ENCODE measurements at regions not wholly inside any gene's neighbourhood (a gene's known extent, or its start where the extent isn't known, plus 50 kb on each side); places are given as distances from the start of the nearest gene placed in this dataset.
"Not testable (repeated sequence)": the region's sequence is repeated elsewhere in the genome, so short reads cannot be mapped to it uniquely, and the experiment has no call there.

- not testable (repeated sequence) for DNase-seq
Observed at GRCh38 chr15:84421513-84422181, 179.2 kb upstream of the ZSCAN2 start.

DNA sequence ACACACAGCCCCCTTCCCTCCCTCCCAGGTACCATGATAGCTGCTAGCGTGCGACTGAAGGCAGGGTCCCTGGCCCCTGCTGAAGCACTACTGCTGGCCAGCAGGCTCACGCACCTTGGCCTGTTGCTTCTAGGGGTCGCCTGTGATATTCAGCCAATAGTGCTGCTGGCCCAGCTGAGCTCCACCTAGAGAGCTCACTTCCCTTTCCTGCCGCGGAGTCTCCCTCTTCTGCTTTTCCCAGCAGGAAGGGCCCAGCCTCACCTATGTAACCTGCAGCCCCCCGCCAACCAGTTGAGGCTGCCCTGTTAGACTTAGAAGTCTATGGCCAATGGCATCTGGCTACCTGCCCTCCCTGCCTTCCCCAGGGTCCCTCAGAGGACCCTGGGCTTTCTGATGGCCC, 175.5 kb upstream of the ZSCAN2 start:
- not testable (repeated sequence) for DNase-seq

DNA sequence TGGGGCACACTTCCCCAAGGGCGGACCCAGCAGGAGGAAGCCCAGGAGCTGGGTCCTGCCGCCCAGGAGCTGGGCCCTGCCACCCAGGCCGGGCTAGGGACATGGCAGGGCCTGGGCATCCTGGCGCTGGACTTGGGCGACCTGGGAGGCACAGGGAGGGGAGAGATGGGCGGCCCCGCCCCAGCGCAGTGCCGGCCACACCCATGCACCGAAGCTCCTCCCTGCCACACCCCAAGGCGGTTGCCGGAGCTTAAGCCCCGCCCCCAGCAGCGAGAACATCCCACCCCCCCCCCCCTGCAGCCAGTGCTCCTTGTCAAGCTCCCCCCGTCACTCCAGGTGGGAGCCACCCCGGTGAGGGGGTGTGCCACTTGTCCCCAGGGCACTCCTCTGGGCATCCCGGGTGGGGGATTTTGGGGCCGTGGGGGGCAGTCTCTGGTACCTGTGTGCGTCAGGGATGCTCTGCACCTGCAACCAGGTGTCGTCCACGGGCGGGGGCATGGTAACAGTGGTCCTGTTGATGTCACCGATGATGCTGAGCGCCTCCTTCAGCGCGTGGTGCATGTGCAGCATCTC, 127.4 kb upstream of the ZSCAN2 start:
- not testable (repeated sequence) for DNase-seq

DNA sequence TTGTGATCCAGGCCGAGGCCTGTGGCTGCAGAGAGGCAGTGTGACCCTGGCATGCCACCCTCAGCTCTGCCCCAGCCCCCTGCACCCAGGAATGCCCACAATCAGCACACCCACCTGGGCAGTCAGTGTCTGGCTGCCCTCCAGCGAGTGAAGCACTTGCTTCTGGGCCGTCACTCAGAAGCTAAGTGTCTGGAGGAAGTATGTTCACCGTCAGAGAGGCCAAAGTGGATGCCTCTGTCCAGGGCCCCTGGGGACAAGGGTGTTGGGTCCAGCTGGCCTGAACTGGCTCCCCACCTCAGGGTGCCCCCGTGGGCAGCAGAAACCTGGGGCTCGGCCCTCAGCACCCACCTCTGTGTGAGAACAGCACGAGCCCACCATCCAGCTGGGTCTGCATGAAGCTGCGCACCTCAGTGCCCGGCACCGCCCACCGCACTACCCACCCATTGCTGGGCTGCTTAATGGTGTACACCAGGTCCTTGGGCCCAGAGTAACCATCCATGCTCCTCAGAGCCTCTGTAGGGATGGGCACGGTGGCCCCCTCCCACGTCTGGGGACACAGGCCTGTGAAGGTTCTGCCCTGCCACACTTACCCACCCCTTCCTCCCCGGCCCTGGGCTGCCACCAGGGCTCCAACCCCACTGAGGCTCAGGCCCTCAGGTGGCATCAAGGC, 124.3 kb upstream of the ZSCAN2 start:
- not testable (repeated sequence) for DNase-seq

DNA sequence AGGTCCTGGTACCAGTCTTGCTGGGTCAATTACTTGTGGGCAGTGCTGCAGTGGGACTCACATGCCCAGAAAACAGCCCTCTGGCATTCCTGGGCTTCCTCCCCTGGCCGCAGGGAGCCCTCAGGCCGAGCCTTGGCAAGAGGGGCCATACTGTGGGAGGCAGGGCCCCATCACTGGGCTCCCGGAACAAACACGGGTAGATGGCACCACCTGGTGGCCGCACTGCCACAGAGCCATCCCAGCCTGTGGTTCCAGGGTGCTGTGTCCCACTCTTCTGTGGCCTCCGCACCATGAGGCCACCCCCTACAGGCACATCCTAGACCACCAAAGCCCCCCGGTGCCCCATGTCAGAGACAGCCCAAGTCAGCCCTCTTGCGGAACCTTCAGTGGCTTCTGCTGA, 123.3 kb upstream of the ZSCAN2 start:
- DNase-seq, result not testable (repeated sequence)

- DNase-seq, result not testable (repeated sequence)
Observed at GRCh38 chr15:84480174-84480681, 120.6 kb upstream of the ZSCAN2 start.

DNA sequence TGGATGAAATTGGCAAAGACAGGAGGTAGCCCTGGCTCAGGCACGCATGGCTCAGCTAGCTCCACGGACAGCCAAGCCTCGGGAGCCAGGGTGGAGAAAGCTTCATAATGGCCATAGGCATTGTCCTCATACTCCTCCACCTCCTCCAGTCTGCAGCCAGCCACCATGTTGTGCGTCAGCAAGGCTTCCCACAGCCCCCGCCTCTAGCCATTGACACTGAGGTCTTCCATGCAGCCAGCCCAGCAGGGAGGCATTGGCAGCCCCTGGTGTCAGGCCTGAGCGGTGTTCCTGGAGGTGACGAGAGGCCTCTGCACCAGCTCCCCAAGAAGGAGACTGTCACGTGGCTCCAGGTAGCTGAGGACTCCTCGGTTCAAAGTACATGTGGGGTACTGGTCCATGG, 117.0 kb upstream of the ZSCAN2 start:
- not testable (repeated sequence) for DNase-seq

DNA sequence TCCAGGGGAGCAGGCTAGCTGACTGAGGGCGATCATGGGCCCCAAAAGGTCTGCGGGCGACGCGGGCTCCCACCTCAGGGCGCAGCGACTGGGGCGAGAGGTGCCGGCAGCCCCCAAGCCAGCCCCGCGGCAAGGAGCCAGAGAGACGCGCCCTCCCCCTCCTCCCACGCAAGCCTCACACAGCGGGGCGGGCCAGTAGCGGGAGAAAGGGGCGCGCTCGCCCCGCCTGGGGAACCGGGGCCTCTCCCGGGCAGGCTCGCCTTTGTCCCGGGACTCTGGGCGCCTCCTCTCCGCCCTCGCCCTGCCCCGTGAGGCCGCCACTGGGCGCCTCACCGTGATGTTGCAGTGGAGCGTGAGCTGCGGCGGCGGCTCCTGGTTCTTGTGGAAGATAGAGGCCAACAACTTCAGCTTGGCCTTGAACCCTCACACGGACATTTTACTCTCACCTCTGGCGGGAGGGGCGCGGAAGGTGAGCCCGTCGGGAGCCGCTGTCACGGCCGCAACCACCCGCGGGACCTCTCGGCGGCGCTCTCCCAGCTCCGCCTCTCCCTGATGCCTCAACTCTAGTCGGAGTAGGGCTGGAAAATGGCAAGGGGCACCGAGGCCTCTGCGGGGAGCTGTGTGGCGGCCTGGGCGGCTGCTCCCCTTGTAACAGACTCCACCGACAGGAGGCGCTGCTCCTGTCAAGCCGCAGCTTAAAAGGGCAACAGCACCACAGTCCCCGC, 100.5 kb upstream of the ZSCAN2 start:
- peak; percentile 50 for DNase-seq

- DNase-seq, result not testable (repeated sequence)
Observed at GRCh38 chr15:84503101-84503500, 97.7 kb upstream of the ZSCAN2 start.

GRCh38 chr15:84505552-84505951, 95.3 kb upstream of the ZSCAN2 start:
- DNase-seq, result not testable (repeated sequence)

DNA sequence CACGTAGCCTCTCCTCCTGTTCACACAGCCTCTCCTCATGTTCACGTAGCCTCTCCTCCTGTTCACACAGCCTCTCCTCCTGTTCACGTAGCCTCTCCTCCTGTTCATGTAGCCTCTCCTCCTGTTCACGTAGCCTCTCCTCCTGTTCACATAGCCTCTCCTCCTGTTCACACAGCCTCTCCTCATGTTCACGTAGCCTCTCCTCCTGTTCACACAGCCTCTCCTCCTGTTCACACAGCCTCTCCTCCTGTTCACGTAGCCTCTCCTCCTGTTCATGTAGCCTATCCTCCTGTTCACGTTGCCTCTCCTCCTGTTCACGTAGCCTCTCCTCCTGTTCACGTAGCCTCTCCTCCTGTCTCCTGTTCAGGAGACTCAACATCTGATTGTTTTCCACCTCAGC, 88.5 kb upstream of the ZSCAN2 start:
- not testable (repeated sequence) for DNase-seq

GRCh38 chr15:84516773-84517172, 84.0 kb upstream of the ZSCAN2 start:
- peak; percentile 48 for DNase-seq

GRCh38 chr15:84525491-84526344, 75.1 kb upstream of the ZSCAN2 start:
- DNase-seq, result peak; percentile 15

- not testable (repeated sequence) for DNase-seq
Observed at GRCh38 chr15:84530751-84531150, 70.1 kb upstream of the ZSCAN2 start.

GRCh38 chr15:84531223-84531622, 69.6 kb upstream of the ZSCAN2 start:
- not testable (repeated sequence) for DNase-seq

DNA sequence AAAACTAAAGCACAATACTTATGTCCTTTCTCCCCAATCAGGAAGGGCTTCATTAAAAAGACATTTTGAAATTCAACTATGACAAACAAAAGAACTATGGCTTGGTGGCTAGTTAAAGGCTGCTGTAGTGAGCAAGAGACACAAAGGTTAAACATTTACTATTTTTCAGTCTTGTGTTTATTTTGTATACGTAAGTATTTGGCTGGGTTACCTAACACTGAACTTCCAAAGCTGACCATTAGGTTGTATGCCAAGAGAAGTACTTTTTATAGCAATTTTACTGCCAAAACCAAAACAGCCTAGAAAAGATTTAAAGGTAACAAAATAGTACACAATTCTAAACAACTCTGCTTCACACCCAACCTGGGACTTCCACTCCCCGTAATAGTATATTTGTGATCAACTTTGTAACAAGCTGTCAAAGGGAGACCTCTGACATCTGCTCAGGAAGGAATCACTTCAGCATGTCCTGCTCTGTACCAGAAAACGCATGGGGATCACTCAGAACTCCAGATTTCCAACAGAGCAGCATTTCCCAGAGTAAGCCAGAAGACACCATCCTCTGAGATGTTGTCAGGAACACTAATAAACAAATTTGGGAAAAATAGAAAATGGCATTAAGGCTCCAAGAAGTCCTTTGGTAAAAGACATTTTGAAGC, 69.0 kb upstream of the ZSCAN2 start:
- not testable (repeated sequence) for DNase-seq

DNA sequence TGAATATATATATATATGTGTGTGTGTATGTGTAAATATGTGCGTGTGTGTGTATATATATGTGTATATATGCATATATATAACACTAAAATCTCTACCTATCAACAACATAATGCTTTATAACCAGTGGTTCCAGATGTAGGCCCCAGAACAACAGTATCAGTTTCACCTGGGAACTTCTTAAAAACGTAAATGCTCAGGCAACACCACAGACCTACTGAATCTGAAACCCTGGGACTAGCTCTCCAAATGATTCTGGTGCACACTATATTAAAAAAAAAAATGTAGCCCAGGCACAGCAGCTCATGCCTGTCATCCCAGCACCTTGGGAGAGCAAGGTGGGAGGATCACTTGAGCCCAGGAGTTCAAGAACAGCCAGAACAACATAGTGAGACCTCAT, 67.1 kb upstream of the ZSCAN2 start:
- DNase-seq, result not testable (repeated sequence)

GRCh38 chr15:84534561-84535235, 66.1 kb upstream of the ZSCAN2 start:
- DNase-seq, result not testable (repeated sequence)

DNA sequence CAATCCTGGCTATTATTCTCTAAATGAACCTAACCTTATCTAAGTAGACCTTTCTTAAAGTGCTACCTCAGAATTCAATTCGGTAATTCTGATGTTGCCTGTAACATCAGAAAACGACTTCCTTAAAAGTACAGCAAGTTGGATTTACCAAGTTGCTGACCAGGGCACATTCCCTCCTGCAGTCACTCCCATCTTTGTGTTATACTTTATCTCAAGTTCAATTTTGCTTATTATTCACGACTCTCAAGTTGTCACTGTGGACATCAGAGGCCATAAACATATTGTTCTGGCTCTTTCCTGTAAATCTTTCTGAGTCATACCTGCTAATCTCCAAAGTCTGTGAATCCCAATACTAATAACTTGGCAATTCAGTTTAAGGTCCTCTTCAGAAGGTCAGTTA, 64.6 kb upstream of the ZSCAN2 start:
- not testable (repeated sequence) for DNase-seq

- DNase-seq, result not testable (repeated sequence)
Observed at GRCh38 chr15:84544586-84544985, 56.2 kb upstream of the ZSCAN2 start.

DNA sequence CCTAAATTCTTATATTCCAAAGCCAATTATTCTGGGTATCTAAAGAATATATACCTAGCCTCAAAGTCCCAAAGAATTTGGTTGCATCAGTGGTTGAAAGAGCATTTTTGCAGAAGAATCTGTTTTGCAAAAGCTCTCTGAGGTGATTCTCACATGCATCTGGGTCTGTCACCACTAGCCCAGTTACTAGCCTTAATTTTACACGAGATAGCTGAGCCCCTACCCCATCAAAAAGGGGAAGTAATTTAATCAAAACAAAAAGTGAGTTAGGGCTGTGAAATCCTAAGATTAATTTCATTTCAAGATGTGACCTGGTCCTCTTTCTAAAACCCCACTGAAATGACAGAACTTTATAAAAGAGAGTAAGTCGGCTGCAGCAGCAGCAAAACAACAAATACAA, 53.7 kb upstream of the ZSCAN2 start:
- not testable (repeated sequence) for DNase-seq

Measured in activated CD4-positive, alpha-beta T cell treated with anti-CD3 and anti-CD28 coated beads for 48 hours (primary cell).